PC-3 (cell line): ENCODE measurements at regions not wholly inside any gene's neighbourhood (a gene's known extent, or its start where the extent isn't known, plus 50 kb on each side); places are given as distances from the start of the nearest gene placed in this dataset.

Experiments
- ATAC-seq: fragments of 200-7000 bp; cut with Tn5 transposase; 2 replicates; pipeline ENCODE4 v1.9.1; 2020; ENCODE audit warnings: mild to moderate bottlenecking, moderate library complexity
- BruUV-seq: library from RNA; stranded (reverse); fragments of 400-500 nt; replicated peaks from 2 replicates; lab custom pipeline; 2021; lab: Mats Ljungman, UMichigan
- CTCF ChIA-PET: fragments of 300-600 bp; sonication (Branson Sonifier 250); formaldehyde crosslinking; loops from one replicate; lab custom pipeline; 2022; ENCODE audit warnings: antibody characterized with exemption; lab: Charles Lee
- POLR2A ChIA-PET: fragments of 300-600 bp; sonication (Branson Sonifier 250); formaldehyde crosslinking; loops from one replicate; lab custom pipeline; 2022; ENCODE audit warnings: antibody characterized with exemption; ENCODE audit not compliant: unreplicated experiment; lab: Charles Lee
- DNase-seq: peaks from one replicate; pipeline ENCODE4 v3.0.0-alpha.2; 2015
- H2AFZ ChIP-seq: fragments of 300-600 bp; sonication (generic); 2 replicates; pipeline ENCODE4 v1.6.0; 2016; ENCODE audit warnings: antibody characterized with exemption, low read length
- H3F3A ChIP-seq: fragments of 300-600 bp; sonication (generic); one replicate; pipeline ENCODE4 v1.6.0; 2017; ENCODE audit warnings: antibody characterized with exemption, low read length, control low read depth, mild to moderate bottlenecking; ENCODE audit not compliant: unreplicated experiment
- H3K27ac ChIP-seq: fragments of 300-600 bp; sonication (generic); 2 replicates; pipeline ENCODE4 v1.5.1; 2016; ENCODE audit warnings: mild to moderate bottlenecking, low read length
- H3K27me3 ChIP-seq: fragments of 300-600 bp; sonication (generic); 2 replicates; pipeline ENCODE4 v1.6.1; 2016; ENCODE audit warnings: low read length, mixed read lengths
- H3K36me3 ChIP-seq: fragments of 300-600 bp; sonication (generic); 2 replicates; pipeline ENCODE4 v1.6.1; 2016; ENCODE audit warnings: low read depth, mixed run types, low read length, mixed read lengths
- H3K4me1 ChIP-seq: fragments of 300-600 bp; sonication (generic); 2 replicates; pipeline ENCODE4 v1.5.1; 2016; ENCODE audit warnings: low read length; ENCODE audit not compliant: insufficient read depth
- H3K4me2 ChIP-seq: fragments of 300-600 bp; sonication (generic); 2 replicates; pipeline ENCODE4 v1.6.0; 2016; ENCODE audit warnings: low read length
- H3K4me3 ChIP-seq: fragments of 300-600 bp; sonication (generic); 2 replicates; pipeline ENCODE4 v1.5.1; 2016; ENCODE audit warnings: mild to moderate bottlenecking, low read length, mixed read lengths
- H3K79me2 ChIP-seq: fragments of 300-600 bp; sonication (generic); 2 replicates; pipeline ENCODE4 v1.6.1; 2017; ENCODE audit warnings: low read length, mixed read lengths
- H3K9ac ChIP-seq: fragments of 300-600 bp; sonication (generic); 2 replicates; pipeline ENCODE4 v1.6.0; 2016; ENCODE audit warnings: mild to moderate bottlenecking, low read length
- H3K9me2 ChIP-seq: fragments of 300-600 bp; sonication (generic); replicated peaks from 2 replicates; pipeline ENCODE4 v1.6.1; 2016; ENCODE audit warnings: mixed run types, low read length, mixed read lengths
- H3K9me3 ChIP-seq: fragments of 300-600 bp; sonication (generic); 2 replicates; pipeline ENCODE4 v1.6.1; 2016; ENCODE audit warnings: low read length, mixed read lengths
- H4K20me1 ChIP-seq: fragments of 300-600 bp; sonication (generic); 2 replicates; pipeline ENCODE4 v1.6.1; 2016; ENCODE audit warnings: low read length, mixed read lengths
- CTCF ChIP-seq: fragments of 300-600 bp; sonication (generic); conservative IDR thresholded peaks from 2 replicates; pipeline ENCODE4 v1.5.1; 2017; ENCODE audit warnings: antibody characterized with exemption, low read depth, mild to moderate bottlenecking, low read length
- EZH2 ChIP-seq: fragments of 300-600 bp; sonication (generic); IDR thresholded peaks from one replicate; pipeline ENCODE4 v1.6.1; 2017; ENCODE audit warnings: antibody characterized with exemption, mild to moderate bottlenecking, low read length; ENCODE audit not compliant: unreplicated experiment
- EZH2phosphoT487 ChIP-seq: fragments of 300-600 bp; sonication (generic); IDR thresholded peaks from 2 replicates; pipeline ENCODE4 v1.6.1; 2018; ENCODE audit warnings: mild to moderate bottlenecking, antibody characterized with exemption, low read length, borderline replicate concordance
- intact Hi-C: fragments of 100-400 bp; cut with micrococcal nuclease; formaldehyde crosslinking; loops from 2 replicates; pipeline ENCODE4 v1.9.0; 2023

- Histone ChIP-seq H3K4me3 (no peak overlapping the region), H3K27me3 (no peaks in the 10 kb centered on the region), H3F3A (no peaks in the 10 kb centered on the region), H4K20me1 (no peaks in the 10 kb centered on the region), H2AFZ (no peak overlapping the region), H3K9me3 (no peaks in the 10 kb centered on the region), H3K4me1 (0 out of 2 replicates have a peak, but pooled peaks cover 3% of the 10 kb centered on the region), H3K4me2 (no peak overlapping the region), H3K36me3 (no peaks in the 10 kb centered on the region), H3K27ac (no peak overlapping the region), H3K9ac (no peak overlapping the region), H3K79me2 (no peaks in the 10 kb centered on the region), H3K9me2 (no peaks in the 10 kb centered on the region)
- no peak for DNase-seq
- ATAC-seq, result no peak
- TF ChIP-seq EZH2phosphoT487 (no peak), EZH2 (no peak), CTCF (no peak)
- CTCF ChIA-PET, result no interaction called here
- BruUV-seq, result no TSS peak
- intact Hi-C loops, result no loop called here
- POLR2A ChIA-PET, result no interaction called here
Observed at GRCh38 chr13:50524560-50524959, 318.9 kb downstream of the DLEU7 start.

- H3K27ac ChIP-seq, result no peak overlapping the region
- DNase-seq, result no peak
- no peaks in the 10 kb centered on the region for H3F3A ChIP-seq
- H2AFZ ChIP-seq, result no peak overlapping the region
- 0 out of 2 replicates have a peak, but pooled peaks cover 5% of the 10 kb centered on the region for H3K4me1 ChIP-seq
- ChIA-PET CTCF (no interaction called here), POLR2A (no interaction called here)
- no peaks in the 10 kb centered on the region for H3K9me3 ChIP-seq
- BruUV-seq, result no TSS peak
- TF ChIP-seq EZH2 (no peak), CTCF (no peak), EZH2phosphoT487 (no peak)
- no peak overlapping the region for H3K9ac ChIP-seq
- no peaks in the 10 kb centered on the region for H3K79me2 ChIP-seq
- intact Hi-C loops, result no loop called here
- H3K9me2 ChIP-seq, result no peaks in the 10 kb centered on the region
- H3K4me3 ChIP-seq, result no peak overlapping the region
- no peaks in the 10 kb centered on the region for H3K36me3 ChIP-seq
- no peaks in the 10 kb centered on the region for H3K27me3 ChIP-seq
- no peak for ATAC-seq
- H3K4me2 ChIP-seq, result no peak overlapping the region
- H4K20me1 ChIP-seq, result no peaks in the 10 kb centered on the region
Observed at GRCh38 chr13:50526661-50527071, 316.8 kb downstream of the DLEU7 start.

- Histone ChIP-seq H3K4me3 (no peak overlapping the region), H3K36me3 (no peaks in the 10 kb centered on the region), H3K4me2 (no peak overlapping the region), H3K9me2 (no peaks in the 10 kb centered on the region), H3K79me2 (no peaks in the 10 kb centered on the region), H4K20me1 (no peaks in the 10 kb centered on the region), H3F3A (no peaks in the 10 kb centered on the region), H3K27me3 (no peaks in the 10 kb centered on the region), H3K9me3 (no peaks in the 10 kb centered on the region), H3K4me1 (0 out of 2 replicates have a peak, but pooled peaks cover 5% of the 10 kb centered on the region), H2AFZ (no peak overlapping the region), H3K9ac (no peak overlapping the region), H3K27ac (no peak overlapping the region)
- no peak for TF ChIP-seq EZH2
- TF ChIP-seq CTCF, result no peak
- no peak for TF ChIP-seq EZH2phosphoT487
- DNase-seq (no peak), ATAC-seq (no peak)
- BruUV-seq, result no TSS peak
- ChIA-PET POLR2A (no interaction called here), CTCF (no interaction called here)
- intact Hi-C loops, result no loop called here
Observed at GRCh38 chr13:50527188-50527587, 316.3 kb downstream of the DLEU7 start.
